ENCODE measurements at regions not wholly inside any gene's neighbourhood (a gene's known extent, or its start where the extent isn't known, plus 50 kb on each side); places are given as distances from the start of the nearest gene placed in this dataset.
"Not testable (repeated sequence)": the region's sequence is repeated elsewhere in the genome, so short reads cannot be mapped to it uniquely, and the experiment has no call there.

DNA sequence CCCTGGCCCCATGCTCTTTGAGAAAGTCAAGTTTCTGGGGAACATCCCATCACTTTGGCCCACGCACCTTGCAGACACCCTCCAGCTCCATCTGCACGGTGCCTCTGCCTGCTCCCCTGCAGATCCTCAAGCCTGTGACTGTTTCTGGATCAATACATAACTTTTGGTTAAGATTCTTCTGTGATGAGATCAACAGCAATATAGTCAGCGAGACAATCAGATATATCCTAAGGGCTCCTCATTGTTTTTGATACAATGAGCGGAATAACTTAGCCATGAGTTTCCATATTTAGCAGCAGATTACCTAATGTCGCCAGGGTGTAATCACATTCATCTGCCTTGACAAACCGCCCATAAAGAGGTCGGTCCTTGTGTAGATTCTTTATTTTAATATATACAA lies 109.3 kb upstream of the MTHFD1L start:
- Histone ChIP-seq H2AFZ (no peak overlapping the region), H3K79me2 (replicated peaks; ENCODE audit: insufficient read depth) (no peaks in the 10 kb centered on the region), H3K27ac (ENCODE audit: low read depth) (no peak overlapping the region), H3K27me3 (ENCODE audit: insufficient read depth) (0 out of 2 replicates have a peak, but pooled peaks cover 6% of the 10 kb centered on the region), H3K4me1 (ENCODE audit: insufficient read depth) (peaks cover 13% of the 10 kb centered on the region), H3F3A (replicated peaks; ENCODE audit: low read depth) (no peaks in the 10 kb centered on the region), H3K4me3 (no peak overlapping the region), H3K9me2 (ENCODE audit: insufficient read depth) (no peaks in the 10 kb centered on the region), H3K4me2 (no peak overlapping the region), H4K20me1 (replicated peaks; ENCODE audit: insufficient read depth) (no peaks in the 10 kb centered on the region), H3K36me3 (ENCODE audit: insufficient read depth) (no peaks in the 10 kb centered on the region)
- ATAC-seq: no peak
- no peaks in the 10 kb centered on the region for H3K36me3 Mint-ChIP-seq (ENCODE audit: low read depth)
- no peak overlapping the region for H3K4me3 Mint-ChIP-seq
- H3K9me3 Mint-ChIP-seq: no peaks in the 10 kb centered on the region
- no peak overlapping the region for H3K27ac Mint-ChIP-seq
- no peak for DNase-seq (ENCODE audit: low spot score)
- TF ChIP-seq, protein P1, sequence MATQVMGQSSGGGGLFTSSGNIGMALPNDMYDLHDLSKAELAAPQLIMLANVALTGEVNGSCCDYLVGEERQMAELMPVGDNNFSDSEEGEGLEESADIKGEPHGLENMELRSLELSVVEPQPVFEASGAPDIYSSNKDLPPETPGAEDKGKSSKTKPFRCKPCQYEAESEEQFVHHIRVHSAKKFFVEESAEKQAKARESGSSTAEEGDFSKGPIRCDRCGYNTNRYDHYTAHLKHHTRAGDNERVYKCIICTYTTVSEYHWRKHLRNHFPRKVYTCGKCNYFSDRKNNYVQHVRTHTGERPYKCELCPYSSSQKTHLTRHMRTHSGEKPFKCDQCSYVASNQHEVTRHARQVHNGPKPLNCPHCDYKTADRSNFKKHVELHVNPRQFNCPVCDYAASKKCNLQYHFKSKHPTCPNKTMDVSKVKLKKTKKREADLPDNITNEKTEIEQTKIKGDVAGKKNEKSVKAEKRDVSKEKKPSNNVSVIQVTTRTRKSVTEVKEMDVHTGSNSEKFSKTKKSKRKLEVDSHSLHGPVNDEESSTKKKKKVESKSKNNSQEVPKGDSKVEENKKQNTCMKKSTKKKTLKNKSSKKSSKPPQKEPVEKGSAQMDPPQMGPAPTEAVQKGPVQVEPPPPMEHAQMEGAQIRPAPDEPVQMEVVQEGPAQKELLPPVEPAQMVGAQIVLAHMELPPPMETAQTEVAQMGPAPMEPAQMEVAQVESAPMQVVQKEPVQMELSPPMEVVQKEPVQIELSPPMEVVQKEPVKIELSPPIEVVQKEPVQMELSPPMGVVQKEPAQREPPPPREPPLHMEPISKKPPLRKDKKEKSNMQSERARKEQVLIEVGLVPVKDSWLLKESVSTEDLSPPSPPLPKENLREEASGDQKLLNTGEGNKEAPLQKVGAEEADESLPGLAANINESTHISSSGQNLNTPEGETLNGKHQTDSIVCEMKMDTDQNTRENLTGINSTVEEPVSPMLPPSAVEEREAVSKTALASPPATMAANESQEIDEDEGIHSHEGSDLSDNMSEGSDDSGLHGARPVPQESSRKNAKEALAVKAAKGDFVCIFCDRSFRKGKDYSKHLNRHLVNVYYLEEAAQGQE (IDR thresholded peaks at IDR 0.05; ENCODE audit: unreplicated experiment): no peak
- TF ChIP-seq POLR2AphosphoS5 (IDR thresholded peaks at IDR 0.05; ENCODE audit: low read depth) (no peak), ZNF114 (CRISPR knock-in tag; IDR thresholded peaks at IDR 0.05) (no peak), ZNF331 (CRISPR knock-in tag; IDR thresholded peaks at IDR 0.05; ENCODE audit: low read depth) (no peak), NANOG (IDR thresholded peaks at IDR 0.05; ENCODE audit: borderline replicate concordance) (no peak), JUNB (IDR thresholded peaks at IDR 0.05; ENCODE audit: unreplicated experiment) (no peak)
- TF ChIP-seq, protein P2, sequence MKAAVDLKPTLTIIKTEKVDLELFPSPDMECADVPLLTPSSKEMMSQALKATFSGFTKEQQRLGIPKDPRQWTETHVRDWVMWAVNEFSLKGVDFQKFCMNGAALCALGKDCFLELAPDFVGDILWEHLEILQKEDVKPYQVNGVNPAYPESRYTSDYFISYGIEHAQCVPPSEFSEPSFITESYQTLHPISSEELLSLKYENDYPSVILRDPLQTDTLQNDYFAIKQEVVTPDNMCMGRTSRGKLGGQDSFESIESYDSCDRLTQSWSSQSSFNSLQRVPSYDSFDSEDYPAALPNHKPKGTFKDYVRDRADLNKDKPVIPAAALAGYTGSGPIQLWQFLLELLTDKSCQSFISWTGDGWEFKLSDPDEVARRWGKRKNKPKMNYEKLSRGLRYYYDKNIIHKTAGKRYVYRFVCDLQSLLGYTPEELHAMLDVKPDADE (IDR thresholded peaks at IDR 0.05): no peak
- peaks cover 7% of the 10 kb centered on the region for H3K27me3 Mint-ChIP-seq (ENCODE audit: insufficient read depth, low read depth, poor library complexity)
- H3K4me1 Mint-ChIP-seq: peaks cover 12% of the 10 kb centered on the region

DNA sequence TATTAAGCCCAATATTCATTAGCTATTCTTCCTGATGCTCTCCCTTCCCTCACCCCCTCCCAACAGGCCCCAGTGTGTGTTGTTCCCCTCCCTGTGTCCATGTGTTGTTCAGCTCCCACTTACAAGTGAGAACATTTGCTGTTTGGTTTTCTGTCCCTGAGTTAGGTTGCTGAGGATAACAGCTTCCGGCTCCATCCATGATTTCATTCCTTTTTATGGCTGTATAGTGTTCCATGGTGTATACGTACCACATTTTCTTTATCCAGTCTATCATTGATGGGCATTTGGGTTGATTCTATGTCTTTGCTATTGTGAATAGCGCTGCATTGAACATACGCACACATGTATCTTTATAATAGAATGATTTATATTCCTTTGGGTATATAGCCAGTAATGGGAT lies 107.7 kb upstream of the MTHFD1L start:
- not testable (repeated sequence) for H4K20me1 ChIP-seq (replicated peaks; ENCODE audit: insufficient read depth); H3F3A ChIP-seq (replicated peaks; ENCODE audit: low read depth); H3K9me2 ChIP-seq (ENCODE audit: insufficient read depth); H3K36me3 ChIP-seq (ENCODE audit: insufficient read depth); ATAC-seq; H3K9me3 Mint-ChIP-seq; H3K27ac Mint-ChIP-seq; H3K4me3 Mint-ChIP-seq; H2AFZ ChIP-seq; H3K27me3 Mint-ChIP-seq (ENCODE audit: insufficient read depth, low read depth, poor library complexity); H3K27me3 ChIP-seq (ENCODE audit: insufficient read depth); H3K4me3 ChIP-seq; DNase-seq (ENCODE audit: low spot score); H3K4me2 ChIP-seq; H3K36me3 Mint-ChIP-seq (ENCODE audit: low read depth); H3K27ac ChIP-seq (ENCODE audit: low read depth); H3K79me2 ChIP-seq (replicated peaks; ENCODE audit: insufficient read depth)
- H3K4me1 ChIP-seq (ENCODE audit: insufficient read depth): peaks cover 13% of the 10 kb centered on the region
- H3K4me1 Mint-ChIP-seq: peaks cover 12% of the 10 kb centered on the region

DNA sequence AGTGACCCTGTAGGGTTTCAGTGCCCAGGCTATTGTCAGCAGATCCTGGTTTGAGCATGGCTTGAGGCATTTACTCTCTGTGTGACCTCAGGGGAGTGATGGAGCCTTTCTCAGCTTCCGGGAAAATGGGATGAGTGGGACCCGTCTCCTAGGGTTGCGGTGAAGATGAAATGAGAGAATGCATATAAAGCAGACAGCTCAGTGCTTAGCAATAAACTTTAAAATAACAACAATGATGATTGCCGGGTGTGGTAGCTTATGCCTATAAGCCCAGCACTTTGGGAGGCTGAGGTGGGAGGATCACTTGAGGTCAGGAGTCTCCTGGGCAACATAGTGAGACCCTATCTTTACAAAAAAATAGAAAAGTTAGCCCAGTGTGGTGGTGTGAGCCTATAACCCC lies 106.0 kb upstream of the MTHFD1L start:
- Histone ChIP-seq H2AFZ (no peak overlapping the region), H3K4me2 (no peak overlapping the region), H3K4me3 (no peak overlapping the region), H3K79me2 (replicated peaks; ENCODE audit: insufficient read depth) (no peaks in the 10 kb centered on the region), H3K27me3 (ENCODE audit: insufficient read depth) (no peaks in the 10 kb centered on the region), H3K4me1 (ENCODE audit: insufficient read depth) (no peaks in the 10 kb centered on the region), H3K9me2 (ENCODE audit: insufficient read depth) (no peaks in the 10 kb centered on the region), H3K27ac (ENCODE audit: low read depth) (no peak overlapping the region), H3F3A (replicated peaks; ENCODE audit: low read depth) (no peaks in the 10 kb centered on the region), H4K20me1 (replicated peaks; ENCODE audit: insufficient read depth) (no peaks in the 10 kb centered on the region), H3K36me3 (ENCODE audit: insufficient read depth) (no peaks in the 10 kb centered on the region)
- no peak for ATAC-seq
- Mint-ChIP-seq H3K4me3 (no peak overlapping the region), H3K27ac (no peak overlapping the region), H3K4me1 (no peaks in the 10 kb centered on the region; the same call in 2 of the 3 replicates), H3K27me3 (ENCODE audit: insufficient read depth, low read depth, poor library complexity) (peaks cover 4% of the 10 kb centered on the region), H3K36me3 (ENCODE audit: low read depth) (no peaks in the 10 kb centered on the region), H3K9me3 (no peaks in the 10 kb centered on the region)
- DNase-seq (ENCODE audit: low spot score): no peak
- TF ChIP-seq, protein P3, sequence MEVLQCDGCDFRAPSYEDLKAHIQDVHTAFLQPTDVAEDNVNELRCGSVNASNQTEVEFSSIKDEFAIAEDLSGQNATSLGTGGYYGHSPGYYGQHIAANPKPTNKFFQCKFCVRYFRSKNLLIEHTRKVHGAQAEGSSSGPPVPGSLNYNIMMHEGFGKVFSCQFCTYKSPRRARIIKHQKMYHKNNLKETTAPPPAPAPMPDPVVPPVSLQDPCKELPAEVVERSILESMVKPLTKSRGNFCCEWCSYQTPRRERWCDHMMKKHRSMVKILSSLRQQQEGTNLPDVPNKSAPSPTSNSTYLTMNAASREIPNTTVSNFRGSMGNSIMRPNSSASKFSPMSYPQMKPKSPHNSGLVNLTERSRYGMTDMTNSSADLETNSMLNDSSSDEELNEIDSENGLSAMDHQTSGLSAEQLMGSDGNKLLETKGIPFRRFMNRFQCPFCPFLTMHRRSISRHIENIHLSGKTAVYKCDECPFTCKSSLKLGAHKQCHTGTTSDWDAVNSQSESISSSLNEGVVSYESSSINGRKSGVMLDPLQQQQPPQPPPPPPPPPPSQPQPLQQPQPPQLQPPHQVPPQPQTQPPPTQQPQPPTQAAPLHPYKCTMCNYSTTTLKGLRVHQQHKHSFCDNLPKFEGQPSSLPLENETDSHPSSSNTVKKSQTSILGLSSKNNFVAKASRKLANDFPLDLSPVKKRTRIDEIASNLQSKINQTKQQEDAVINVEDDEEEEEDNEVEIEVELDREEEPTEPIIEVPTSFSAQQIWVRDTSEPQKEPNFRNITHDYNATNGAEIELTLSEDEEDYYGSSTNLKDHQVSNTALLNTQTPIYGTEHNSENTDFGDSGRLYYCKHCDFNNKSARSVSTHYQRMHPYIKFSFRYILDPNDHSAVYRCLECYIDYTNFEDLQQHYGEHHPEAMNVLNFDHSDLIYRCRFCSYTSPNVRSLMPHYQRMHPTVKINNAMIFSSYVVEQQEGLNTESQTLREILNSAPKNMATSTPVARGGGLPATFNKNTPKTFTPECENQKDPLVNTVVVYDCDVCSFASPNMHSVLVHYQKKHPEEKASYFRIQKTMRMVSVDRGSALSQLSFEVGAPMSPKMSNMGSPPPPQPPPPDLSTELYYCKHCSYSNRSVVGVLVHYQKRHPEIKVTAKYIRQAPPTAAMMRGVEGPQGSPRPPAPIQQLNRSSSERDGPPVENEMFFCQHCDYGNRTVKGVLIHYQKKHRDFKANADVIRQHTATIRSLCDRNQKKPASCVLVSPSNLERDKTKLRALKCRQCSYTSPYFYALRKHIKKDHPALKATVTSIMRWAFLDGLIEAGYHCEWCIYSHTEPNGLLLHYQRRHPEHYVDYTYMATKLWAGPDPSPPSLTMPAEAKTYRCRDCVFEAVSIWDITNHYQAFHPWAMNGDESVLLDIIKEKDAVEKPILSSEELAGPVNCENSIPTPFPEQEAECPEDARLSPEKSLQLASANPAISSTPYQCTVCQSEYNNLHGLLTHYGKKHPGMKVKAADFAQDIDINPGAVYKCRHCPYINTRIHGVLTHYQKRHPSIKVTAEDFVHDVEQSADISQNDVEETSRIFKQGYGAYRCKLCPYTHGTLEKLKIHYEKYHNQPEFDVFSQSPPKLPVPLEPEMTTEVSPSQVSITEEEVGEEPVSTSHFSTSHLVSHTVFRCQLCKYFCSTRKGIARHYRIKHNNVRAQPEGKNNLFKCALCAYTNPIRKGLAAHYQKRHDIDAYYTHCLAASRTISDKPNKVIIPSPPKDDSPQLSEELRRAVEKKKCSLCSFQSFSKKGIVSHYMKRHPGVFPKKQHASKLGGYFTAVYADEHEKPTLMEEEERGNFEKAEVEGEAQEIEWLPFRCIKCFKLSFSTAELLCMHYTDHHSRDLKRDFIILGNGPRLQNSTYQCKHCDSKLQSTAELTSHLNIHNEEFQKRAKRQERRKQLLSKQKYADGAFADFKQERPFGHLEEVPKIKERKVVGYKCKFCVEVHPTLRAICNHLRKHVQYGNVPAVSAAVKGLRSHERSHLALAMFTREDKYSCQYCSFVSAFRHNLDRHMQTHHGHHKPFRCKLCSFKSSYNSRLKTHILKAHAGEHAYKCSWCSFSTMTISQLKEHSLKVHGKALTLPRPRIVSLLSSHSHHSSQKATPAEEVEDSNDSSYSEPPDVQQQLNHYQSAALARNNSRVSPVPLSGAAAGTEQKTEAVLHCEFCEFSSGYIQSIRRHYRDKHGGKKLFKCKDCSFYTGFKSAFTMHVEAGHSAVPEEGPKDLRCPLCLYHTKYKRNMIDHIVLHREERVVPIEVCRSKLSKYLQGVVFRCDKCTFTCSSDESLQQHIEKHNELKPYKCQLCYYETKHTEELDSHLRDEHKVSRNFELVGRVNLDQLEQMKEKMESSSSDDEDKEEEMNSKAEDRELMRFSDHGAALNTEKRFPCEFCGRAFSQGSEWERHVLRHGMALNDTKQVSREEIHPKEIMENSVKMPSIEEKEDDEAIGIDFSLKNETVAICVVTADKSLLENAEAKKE (CRISPR knock-in tag; IDR thresholded peaks at IDR 0.05): no peak
